GM21576 (cell line): ENCODE measurements at regions not wholly inside any gene's neighbourhood (a gene's known extent, or its start where the extent isn't known, plus 50 kb on each side); places are given as distances from the start of the nearest gene placed in this dataset.

ENCODE experiments used
- ATAC-seq: cut with Tn5 transposase; IDR thresholded peaks from one replicate; pipeline ENCODE4 v1.9.1; 2021; ENCODE audit warnings: mild to moderate bottlenecking, moderate library complexity; ENCODE audit not compliant: unreplicated experiment

DNA sequence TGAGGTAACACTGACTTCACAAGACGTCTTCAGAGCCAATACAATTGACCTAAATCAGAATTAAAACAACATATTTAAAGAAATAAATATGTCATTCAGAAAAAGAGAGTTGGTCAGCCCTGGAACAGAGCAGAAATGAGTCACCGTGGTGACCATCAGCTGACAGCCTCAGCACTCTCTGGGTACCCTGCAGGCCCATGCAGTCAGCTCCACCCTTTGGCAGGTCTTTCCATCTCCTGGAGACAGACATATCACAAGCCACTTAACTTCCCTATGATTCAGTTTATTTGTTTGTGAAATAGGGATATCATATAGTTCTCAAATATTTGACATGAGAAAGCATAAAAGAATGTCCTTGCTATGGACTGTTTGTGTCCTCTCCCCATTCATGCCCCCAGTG, 151.6 kb upstream of the MEF2C start:
- ATAC-seq: no peak

DNA sequence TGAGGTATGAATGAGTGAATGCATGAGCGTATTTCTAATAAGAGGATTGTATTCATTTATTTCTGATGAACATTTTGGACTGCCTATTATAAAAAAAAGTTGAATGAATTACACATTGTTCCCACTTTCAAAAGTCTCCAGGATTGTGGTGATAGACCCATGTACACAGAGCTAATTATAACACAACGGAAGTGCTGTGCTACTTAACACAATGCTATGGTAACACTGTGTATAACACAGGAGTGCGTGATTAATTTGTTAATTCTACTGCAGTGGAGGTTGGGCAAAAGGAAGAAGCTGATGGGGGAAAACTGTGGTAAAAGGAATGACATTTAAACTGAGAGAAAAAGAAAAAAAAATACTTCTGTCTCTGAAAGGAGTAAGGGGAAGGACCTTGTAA, 147.8 kb upstream of the MEF2C start:
- ATAC-seq: no peak

DNA sequence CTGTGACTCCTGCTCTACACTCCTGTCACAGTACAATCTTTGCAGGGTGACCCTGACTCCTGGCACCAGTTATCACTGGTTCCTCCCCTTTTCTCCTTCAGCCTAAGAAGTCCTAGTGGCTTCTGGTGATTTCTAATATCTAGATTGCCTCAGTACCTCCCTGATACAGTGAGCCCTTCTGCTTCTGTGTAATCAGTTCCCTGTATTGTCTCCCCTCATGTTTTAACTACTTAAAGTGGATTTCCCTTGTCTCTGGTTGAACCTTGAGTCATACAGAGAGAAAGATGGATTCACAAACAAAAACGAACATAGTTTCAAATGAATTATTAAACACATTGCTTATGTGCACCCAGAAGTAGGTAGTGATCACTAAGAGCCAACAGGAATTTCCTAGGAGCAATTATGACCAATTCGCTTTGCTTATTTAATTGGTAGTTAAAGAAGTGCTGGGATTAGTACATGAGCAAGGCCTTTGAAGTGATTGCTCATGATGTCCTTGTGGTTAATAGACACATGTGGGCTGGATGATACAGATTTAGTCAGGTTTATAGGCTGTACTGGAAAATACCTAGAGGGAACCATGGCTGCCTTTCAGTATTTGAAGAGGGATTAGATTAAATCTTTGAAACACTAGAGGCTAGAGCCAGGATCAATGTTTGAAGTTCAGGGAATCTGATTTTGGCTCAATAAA, 145.8 kb upstream of the MEF2C start:
- no peak for ATAC-seq

DNA sequence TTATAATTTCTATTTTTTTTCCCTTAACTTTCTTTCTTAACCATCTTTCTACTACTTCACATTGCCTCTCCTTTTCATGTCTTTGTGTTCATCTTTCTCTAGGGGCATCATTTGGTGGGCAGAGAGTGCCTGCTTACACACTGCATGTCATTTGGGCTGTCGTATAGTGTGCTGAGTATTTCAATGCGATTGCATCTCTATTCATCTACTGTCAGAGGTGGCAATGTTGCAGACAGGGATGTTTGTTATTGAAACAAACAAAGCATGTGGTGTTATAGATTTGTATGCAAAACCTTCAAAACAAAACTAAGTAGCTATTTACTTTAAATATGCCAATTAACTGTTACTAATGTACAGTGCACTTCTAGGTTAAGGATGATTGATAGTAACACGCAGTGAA, 141.1 kb upstream of the MEF2C start:
- ATAC-seq: no peak

DNA sequence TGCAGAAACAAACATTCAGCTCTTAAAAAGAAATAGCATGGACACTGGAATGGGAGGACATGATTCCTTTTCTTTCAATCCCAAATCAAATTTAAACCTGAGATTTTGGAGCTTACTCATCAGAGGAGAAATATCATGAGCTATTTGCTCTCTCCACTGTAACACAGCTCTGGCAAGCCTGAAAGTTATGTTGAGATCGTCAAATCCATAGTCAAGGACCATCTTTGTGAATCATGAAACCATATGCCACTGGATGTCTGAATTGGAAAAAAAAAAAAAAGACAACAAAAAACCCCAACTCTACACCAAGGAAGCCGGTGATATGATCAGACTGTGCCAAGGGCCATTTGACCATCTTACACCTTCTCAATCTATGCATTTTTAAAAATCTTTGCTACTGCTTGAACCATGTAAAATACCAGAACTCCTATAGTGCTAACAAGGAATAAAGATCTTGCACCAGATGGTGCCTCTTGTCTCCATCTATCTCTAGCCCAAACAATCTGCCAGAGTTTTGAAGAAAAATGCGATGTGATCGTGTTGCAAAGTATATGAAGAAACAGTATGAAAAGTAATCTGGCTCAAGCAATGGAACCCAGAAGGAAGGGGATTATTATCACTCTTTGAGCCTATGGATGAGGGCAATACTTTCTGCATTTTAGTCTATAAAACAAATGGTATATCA, 138.1 kb upstream of the MEF2C start:
- no peak for ATAC-seq

DNA sequence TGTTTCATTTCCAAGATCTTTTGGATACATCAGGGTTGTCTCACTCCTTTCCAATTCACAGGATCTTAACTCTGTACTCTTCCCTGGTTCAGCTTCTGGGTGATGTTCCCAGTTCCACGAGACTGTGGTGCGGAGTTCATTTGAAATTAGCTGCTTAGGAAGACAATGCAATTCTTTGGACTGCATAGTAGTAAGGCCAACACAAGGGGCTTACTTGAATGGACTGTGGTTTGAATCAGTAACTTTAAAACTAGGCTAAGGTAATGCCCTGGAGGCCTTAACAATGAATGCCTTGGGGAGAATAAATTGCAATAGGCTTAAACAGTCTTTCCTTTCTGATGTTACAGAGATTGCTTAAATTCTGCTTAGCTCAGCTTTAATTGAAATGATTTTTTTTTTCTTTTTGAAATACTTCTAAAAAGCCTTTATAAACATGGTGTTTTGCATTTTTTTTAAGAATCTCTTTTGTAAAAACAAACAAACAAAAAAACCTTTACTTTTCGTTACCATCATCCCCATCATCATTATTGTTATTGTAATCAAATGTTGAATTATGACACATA, 133.8 kb upstream of the MEF2C start:
- no peak for ATAC-seq

DNA sequence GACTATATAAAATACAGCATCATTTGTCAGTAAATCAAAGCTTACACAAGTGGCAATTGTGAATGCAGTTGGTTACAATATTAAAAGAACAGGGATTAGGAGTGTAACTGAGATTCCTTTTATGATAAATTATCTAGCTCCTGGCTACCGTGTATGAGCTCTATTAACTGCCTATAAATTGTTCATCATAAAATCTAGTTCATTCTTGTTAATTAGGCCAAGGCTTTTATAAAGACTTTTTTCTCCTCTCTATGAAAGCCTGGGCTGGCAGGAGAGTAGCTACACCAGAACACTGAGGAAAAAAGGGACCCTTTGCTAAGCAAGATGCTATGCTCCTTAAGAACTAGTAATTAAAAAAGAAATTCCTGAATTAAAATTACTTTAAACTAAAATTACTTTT, 132.4 kb upstream of the MEF2C start:
- no peak for ATAC-seq

DNA sequence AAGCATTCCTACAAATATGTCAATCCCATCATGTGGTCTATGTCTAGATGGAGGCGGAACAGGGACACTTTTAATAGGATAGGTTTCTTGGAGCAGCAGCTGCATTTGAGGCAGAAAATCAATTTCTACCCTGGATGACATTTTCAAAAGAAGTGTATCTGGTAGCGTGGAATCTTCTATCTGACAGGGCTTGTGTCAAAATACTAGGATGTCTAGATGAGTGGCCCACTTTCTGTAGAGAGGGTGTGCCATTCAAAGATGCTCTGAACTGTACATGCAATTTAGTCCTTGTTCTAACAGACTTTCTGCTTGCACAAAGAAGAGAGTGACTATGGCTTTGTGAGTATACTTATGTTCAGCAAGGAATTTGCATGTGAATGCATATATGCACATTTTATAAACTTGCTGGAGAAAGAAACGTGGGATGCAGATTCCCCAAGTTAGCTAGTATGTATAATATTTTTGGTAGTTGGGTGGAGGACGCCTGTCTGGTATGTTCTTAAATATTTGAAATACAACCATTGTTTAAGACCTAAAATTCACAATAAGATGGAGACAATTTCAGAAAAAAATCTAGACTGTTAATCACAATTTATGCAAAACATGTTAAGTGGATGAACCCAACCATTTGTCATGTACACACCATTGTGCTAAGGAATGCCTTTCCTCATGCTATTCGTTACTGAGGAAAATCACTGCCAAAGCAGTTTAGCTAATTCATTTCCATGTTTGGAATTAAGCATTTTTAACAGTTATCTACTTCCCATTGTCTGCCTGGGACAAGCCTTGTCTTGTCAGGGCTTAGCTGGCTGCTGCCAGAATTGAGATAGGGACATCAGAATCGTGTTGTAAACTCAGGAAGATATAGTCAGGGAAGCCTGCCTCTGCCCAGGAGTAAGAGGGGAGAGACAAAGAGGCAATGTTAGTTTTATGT, 129.1 kb upstream of the MEF2C start:
- ATAC-seq: no peak

DNA sequence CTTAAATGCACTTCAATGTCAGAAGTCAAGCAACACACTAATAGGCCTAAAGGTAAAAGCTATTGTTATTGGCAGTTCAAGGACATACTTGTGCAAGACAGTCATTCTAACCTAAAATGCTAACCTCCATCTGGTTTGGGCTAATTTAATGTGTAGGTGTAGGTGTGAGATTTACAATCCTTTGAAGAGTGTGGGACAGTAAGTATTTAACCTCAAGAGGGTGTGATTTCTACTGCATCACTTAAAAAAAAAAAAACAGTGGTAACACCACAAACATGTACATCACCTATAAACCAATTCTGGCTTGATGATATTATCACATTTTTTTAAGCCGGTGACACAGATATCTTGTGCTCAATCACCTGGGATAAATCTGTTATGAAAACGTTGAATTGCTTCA, 127.5 kb upstream of the MEF2C start:
- no peak for ATAC-seq

DNA sequence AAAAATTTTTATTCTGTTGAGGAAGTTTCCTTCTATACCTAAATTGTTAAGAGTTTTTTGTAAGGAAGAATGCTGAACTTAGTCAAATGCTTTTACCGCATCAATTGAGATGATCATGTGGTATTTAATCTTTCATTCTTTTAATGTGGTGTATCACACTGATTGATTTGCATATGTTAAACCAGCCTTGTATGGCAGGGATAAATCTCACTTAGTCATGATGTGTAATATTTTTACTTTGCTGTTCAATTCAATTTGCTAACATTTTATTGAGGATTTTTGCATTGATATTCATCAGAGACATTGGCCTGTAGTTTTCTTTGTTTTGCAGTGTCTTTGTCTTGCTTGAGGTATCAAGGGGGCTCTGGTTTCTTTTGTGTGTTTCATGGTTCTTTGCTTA, 125.3 kb upstream of the MEF2C start:
- no peak for ATAC-seq

DNA sequence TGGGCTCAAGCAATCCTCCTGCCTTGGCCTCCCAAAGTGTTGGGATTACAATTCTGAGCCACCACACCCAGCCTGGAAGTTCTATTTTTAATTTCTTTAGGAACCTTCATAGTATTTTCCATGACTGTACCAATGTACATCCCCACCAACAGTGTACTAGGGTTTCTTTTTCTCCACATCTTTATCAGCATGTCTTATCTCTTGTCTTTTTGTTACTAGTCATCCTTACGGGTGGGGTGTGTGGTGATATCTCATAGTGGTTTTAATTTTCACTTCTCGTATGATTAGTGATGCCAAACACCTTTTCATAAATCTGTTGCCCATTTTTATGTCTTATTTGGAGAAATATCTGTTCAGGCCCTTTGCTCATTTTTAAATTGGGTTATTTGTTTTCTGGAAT, 123.0 kb upstream of the MEF2C start:
- ATAC-seq: no peak

DNA sequence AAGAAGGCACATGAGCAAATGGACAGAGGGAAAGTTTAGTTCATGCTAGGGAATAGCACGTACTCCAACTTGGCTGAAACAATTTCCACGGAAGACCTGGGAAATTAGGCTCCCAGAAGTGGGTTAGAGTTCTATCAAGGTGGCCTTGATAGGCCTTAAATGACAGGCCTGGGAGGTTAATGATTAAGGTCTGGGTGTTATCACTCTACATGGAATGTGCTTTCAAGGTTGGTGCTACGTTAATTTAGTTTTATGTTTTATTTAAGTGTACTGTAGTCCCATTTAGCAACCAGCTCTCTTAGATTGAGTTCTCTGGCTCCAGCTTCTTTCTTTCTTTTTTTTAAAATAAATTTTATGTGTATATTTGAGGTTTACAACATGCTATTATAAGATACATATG, 121.4 kb upstream of the MEF2C start:
- ATAC-seq: no peak

DNA sequence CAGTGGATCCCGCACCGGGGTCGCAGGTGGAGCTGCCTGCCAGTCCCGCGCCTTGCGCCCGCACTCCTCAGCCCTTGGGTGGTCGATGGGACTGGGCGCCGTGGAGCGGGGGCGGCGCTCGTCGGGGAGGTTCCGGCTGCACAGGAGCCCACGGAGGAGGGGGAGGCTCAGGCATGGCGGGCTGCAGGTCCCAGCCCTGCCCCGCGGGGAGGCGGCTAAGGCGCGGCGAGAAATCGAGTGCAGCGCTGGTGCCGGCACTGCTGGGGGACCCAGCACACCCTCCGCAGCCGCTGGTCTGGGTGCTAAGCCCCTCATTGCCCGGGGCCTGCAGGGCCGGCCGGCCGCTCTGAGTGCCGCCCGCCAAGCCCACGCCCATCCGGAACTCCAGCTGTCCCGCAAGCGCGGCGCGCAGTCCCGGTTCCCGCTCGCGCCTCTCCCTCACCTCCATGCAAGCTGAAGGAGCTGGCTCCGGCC, 120.6 kb upstream of the MEF2C start:
- no peak for ATAC-seq

DNA sequence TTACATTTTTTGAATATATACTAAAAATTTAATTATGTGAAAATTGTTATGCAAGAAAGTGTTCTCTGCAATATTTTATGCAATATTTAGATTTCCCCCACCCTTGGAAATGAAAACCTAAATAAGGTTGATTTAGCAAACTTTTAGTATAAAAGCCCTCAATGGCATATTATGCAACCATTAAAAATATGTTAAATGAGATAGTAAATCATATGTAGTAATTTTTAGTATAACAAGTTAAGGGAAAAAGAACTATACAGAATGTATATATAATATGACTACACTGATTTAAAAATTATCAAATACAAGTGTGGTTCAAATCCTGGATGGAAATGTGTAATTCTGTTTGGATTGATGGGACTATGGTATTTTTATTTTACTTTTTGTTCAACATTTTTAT, 116.9 kb upstream of the MEF2C start:
- ATAC-seq: no peak

DNA sequence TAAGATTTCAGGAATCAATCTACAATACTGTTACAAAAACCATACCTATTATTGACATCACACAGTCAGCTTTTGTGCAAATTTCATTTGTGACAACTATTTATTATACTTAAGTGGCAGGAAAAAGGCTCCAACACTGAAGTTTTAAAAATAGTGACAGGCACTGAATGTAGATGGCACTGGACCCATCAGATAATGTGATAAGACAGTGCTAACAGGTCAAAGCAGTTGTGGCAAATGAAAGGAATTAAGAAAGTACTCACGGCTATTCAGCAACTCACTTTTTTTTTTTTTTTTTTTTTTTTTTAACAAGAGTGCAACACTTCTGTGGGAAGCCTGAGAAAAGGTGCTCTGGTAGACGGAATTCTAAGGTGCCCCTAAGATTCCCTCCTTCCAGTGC, 115.0 kb upstream of the MEF2C start:
- ATAC-seq: no peak

DNA sequence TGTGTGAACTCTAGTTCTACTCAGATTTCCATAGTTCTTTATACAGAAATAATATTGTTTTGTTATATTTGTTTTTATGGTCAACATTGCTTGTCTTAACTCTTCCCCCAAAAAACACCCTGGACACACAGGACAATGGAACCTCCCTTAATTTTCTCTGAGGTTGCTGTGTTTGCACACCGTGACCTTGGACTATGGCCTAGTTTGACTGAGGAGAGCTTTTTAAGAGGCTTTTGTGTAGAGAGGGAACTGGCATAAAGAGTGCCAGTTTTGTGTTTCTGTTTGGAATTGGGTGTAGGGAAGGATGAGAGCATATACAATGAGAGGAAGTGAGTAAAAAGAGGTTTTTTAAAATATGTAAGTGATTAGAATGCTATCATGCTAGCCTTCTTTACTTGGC, 101.1 kb upstream of the MEF2C start:
- ATAC-seq: no peak

DNA sequence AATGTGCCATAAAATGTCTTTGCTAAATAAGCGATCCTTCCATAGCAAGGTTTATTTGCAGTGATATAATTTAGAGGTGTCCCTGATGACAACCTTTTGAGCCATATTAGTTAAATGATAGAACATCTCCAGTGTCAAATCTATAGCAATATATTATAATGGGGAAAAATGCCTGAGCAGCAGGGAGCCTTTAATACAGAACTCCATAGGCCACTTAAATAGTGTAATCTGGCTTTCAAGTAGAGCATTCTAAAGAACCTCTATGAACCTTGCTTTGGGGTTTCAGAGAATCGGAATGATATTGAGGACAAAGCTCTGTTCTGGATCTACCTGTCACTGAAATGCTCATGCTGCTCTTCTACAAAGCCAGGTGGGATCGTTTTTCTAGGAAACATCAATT, 96.7 kb upstream of the MEF2C start:
- ATAC-seq: no peak

DNA sequence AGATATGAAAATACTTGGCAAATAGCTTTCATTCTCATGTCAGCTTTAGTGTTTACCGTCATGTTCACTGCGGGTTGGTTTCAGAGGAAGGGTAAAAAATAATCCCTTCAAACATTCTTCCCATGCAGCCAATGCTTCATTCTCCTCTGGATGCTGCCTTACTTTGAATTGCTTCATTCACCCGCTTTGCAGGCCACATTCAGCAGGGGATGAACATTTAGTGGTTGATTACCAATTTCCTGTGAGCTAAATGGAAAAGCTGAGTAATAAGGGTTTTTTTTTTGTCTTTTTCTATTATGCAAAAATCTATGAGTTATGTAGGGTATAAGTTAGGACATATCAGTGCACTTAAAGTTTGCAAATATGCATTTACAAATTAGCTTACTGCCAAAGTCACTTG, 96.3 kb upstream of the MEF2C start:
- ATAC-seq: peak; percentile 56

DNA sequence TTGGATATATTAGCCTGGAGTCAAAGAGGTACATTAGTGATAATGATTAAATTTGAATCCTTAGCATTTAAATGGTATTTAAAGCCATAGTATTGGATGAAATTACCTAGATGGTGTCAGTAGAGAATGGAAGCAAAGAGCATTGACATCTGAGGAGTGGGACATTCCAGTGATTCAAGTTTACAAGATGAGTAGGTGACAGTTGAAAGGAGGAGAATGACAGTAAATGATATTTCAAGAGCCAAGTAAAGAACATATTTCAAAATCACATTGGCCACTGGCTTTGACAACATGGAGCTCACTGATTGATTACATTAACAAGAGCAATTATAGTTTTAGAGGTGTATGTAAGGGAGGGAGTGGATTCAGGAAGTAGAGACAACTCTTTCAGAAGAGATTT, 93.9 kb upstream of the MEF2C start:
- no peak for ATAC-seq

DNA sequence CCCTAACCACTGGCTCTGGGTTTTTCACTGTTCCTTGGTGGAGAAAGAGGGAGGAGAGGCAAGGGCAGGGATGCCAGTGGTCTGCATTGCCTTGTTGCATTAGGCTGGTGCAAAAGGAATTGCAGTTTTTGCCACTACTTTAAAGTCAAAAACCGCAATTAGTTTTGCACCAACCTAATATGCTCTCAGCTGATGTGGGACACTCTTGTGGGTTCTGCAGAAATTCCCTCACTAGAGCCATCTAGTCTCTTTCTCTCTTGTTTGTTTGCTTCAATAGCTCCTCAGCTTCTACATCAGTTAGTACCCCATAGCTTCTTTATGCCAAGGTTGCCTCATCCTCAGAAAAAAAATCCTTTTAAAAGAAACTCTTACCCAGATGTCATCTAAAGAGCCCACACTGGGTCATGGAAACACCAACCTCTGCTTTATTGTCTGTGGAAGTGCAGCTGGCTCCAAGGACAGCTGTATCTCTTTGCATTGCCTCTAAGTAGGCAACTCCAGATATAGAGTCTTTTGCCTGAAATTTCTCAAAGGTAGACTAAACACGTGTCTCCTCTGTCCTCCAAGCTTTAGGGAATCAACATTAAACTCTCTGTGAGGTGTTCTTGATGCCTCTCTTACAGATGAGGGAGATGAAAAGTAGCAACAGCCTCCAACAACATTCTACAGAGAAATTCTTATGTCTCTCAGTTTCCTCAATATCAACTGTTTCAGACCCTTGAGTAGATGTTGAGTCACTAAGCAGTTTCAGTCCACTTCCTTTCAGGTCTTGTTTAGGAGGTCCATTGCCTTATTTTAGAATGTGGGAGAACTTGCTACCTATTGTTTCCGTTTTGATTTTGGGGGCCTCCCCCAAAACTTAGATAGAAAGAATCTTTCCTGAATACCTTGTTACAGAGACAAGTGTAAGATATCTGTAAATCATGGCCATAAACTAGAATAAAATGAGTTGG, 84.9 kb upstream of the MEF2C start:
- peak; percentile 90 for ATAC-seq
